ENCODE measurements at regions not wholly inside any gene's neighbourhood (a gene's known extent, or its start where the extent isn't known, plus 50 kb on each side); places are given as distances from the start of the nearest gene placed in this dataset.

DNA sequence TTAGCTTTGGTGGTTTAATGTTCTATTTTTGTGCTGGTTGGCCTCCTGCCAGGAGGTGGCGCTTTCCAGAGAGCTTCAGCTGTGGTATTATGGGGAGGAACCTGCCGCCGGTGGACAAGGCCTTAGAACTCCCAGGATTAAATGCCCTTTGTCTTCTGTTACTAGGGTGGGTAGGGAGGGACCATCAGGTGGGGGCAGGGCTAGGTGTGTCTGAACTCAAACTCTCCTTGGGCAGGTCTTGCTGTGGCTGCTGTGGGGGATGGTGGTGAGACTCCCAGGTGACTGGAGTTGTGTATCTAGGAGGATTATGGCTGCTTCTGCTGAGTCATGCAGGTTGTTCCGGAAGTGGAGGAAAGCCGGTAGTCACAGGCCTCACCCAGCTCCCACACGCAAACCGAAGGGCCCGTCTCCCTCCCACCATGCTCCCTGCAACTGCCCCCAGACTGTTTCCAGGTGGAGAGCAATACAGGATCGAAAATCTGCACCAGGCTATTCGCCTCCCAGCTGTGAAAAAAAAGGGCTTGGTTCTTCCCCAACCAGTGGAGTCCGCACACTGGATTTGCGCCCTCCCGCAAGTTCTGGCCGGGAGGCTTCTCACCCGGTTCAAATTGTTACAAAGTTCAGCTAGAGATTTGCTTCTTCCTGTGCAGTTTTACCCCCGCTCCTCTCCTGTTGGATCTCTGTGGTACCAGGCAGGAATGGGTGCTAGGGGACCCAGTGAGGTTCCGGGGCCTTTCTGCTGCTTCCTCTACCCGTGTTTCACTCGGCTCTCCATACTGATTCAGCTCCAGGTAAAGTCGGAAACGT lies 220.5 kb downstream of the CENPF start:
- DNase-seq (ENCODE audit: low read depth), result no peak

DNA sequence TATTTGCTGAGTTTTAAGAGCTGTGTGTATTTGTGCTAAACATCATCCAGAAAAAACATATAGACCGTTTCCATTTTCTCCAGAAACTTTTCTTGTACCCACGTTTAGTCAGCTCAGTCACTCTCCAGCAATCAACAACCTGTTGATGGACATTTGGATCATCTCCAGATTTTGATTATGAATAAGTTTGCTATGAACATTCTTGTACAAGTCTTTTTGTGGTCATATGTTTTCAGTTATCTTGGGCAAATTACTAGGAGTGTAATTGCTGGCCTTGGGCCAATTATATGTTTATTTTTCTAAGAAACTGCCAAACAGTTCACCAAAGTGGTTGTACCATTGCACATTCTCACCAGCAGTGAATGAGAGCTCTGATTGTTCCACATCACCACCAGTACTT lies 221.8 kb downstream of the CENPF start:
- peak; percentile 42 for DNase-seq (ENCODE audit: low read depth)

DNA sequence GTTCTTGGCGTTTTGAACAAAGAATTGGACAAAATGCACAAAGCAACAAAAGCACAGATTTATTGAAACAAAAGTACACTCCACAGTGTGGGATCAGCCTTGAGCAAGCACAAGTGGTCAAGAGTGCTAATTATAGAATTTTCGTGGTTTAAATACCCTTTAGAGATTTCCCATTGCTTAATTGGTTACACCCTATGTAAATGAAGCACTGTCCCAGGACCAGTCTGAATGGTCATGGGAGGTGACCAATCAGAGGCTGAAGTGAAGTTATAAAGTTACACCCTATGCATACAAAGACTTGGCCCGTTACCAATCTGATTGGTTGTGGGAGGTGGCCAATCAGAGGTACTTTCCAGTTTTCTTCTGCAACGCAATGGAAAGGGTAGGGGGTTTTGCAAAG lies 223.6 kb downstream of the CENPF start:
- DNase-seq (ENCODE audit: low read depth), result no peak

DNA sequence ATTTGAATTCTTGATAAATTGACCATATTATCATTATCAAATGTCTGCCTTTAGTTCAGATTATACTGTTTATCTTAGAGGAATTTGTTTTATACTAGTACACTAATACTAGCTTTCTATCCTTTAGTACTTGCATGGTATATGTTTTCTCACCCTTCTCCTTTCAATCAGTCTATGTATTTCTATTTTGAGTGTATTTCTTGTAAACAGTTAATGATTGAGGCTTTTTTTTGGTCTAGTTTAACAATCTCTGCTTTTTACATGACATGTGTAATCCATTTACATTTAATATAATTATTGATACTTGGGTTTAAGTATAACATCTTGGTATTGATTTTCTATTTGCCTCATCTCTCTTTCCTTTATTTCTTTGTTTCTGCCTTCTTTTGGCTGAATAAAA lies 224.9 kb downstream of the CENPF start:
- no peak for DNase-seq (ENCODE audit: low read depth)

DNA sequence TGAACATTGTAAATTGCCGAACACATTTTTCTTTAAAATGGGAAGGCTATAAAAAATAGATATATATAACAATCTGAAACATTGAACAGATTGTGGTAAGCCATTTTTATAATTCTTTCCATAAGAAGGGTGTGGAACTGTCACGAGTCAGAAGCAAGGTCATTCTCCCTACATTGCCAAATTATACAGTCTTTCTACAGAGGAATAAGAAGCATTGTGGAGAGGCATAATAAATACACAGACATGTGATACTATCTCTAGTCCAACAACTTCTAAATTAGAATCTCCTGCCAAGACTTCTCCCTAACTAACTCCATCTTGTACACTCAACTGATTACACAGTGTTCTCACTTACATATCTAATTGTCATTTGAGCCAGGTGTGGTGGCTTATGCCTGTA lies 227.9 kb downstream of the CENPF start:
- no peak for DNase-seq (ENCODE audit: low read depth)

DNA sequence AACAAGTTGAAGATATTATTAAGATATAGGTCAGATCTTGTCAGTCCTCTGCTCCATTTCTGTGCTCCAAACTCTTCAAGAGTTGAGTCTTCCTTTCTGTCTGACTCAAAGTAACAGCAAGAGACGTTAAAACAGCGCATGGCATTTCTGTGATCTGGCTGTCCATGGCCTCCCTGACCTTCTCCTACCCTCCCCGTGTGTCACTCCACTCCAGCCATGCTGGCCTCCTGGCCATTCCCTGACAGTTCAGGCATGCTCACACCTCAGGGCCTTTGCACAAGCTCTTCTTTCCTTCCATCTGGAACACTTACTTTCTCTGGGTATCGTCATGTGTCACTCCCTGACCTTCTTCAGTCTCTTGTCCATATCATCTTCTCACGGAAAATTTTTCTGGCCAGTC lies 229.0 kb downstream of the CENPF start:
- DNase-seq (ENCODE audit: low read depth), result no peak

DNA sequence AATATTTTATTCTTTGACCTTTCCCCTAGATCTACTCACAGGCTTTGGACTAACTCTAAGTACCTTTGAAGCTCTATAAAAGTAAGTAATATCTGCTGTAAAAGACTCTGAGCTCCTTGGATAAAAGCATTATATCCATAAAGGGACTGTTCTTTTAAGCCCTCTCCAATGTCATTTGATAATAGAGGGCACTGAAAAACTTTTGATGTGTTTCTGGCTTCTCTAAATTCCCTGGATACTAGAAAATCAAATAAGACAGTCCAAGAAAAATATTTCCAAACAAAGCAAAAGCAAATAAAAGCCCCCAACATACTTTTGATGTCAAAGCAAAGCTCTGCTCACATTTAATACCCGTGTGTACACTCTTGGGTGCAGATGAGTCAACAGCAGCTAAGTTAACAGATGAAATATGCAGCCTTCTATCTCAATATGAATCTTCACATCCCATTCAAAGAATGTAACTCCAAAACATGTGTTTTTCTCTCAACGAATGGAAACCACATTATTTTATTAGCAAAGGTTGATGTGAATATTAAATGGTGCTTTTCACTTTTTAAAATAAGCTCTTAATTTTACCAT lies 230.3 kb downstream of the CENPF start:
- peak; percentile 80 for DNase-seq (ENCODE audit: low read depth)

DNA sequence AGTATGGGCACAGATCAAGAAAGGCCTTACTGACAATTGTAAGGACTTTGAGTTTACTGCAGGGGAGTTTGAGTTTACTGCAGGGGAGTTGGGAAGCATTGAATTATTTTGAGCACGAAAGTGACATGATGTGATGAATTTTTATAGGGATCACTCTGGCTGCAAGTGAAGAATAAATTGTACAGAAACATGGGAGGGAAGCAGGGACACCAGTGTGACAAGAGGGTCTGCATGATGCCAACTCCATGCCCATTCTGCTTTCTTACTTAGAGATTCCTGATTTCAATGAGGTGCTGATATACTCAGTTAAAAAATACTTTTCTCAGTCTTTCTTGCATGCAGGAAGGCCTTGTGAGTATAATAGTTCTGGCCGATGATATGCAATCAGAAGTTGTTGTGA lies 234.4 kb downstream of the CENPF start:
- no peak for DNase-seq (ENCODE audit: low read depth)

DNA sequence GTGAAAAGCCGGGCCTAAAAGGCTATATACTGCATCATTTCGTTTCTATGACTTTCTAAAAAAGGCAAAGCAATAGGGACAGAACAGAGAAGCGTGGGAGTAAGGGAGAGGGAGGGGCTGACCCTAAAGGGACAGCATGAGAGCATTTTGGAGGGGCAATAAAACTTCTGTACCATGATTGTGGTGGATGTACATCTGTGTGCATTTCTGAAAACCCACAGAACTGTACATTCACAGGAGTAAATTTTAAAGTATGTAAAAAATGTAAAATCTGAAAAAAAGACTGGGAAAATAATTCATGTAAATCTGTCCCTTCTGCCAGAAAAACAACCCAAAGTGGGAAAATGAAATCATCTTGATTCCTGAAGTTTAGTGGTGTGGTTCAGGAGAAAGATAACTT lies 235.4 kb downstream of the CENPF start:
- DNase-seq (ENCODE audit: low read depth), result peak; percentile 17

DNA sequence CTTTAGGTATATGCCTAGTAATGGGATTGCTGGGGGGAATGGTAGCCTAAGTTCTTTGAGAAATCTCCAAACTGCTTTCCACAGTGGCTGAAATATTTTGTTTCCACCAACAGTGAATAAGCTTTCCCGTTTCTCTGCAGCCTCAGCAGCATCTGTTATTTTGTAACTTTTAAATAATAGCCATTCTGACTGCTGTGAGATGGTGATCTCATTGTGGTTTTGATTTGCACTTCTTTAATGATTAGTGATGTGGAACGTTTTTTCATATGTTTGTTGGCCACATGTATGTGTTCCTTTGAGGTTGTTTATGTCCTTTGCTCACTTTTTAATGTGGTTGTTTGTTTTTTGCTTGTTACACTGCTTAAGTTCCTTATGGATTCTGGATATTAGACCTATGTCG lies 237.4 kb downstream of the CENPF start:
- peak; percentile 64 for DNase-seq (ENCODE audit: low read depth)

DNA sequence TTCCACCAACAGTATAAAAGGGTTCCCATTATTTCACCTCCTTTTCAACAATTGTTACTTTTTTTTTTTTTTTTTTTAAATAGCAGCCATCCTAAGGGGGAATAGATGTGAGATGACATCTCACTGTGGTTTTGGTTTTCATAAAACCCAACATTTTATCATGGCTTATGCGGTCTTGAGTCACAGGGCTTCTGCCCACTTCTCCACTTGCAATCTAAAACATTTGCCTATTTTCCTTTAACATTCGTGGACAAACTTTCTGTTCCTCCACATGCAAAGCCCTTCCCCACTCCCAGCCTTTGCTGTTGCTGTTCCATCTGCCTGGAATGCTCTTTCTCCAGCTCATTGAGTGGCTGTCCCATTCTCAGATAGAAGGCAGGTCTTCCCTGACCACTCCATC lies 239.7 kb upstream of the KCNK2 start:
- peak; percentile 88 for DNase-seq (ENCODE audit: low read depth)

DNA sequence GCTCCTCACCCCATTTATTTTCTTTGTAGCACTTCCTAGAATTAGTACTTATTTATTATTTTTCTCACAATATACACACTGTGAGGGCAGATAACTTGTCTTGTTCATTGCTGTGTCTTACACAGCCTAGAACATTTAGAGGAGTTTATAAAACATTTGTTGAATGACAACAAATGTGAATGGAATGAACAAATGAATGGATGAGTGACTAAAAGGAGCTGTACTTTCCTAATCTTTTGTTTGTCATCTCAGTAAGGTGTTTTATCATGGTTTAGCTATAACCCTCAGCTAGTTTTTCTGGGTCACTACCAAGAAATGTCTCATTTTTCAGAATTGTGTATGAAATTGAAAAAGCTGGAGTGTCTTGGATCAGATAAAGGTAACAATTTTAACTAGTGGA lies 239.3 kb upstream of the KCNK2 start:
- DNase-seq (ENCODE audit: low read depth), result peak; percentile 48

DNA sequence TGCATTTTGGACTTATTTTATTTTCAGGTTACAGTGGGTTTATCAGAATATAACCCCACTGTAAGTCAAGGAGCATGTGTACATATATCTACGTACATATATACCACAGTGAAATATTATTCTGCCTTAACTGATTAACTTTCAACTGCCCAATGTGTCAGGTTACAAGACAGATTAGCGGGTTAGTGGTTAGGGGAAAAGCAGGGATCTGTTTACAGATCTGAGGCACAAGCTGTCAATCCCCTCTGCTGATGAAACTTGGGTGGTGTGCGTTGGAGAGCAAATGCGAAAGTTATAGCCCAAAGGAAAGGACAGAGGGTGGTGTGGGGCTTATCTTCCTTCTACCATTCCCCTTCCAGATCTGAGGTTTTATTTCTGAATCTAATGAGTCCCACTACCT lies 238.2 kb upstream of the KCNK2 start:
- DNase-seq (ENCODE audit: low read depth), result no peak

DNA sequence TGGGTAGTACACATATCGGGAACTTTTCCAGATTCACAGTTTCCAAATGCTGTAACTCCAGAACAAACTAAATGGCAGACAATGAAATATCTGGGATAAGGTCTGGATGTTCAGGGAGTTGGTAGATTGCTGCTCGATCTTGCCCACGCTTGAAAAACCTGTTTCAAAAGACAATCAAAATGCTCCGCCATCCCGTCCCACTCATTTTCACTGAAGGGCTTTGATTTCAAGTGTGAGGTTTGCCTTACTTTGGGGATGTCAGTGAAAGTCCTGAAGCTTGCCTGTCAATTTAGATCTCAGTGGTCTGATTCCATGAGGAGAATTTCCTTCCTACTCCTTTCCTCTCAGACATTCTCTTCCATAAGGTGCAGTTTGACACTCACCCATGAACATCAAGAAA lies 236.3 kb upstream of the KCNK2 start:
- DNase-seq (ENCODE audit: low read depth), result no peak

DNA sequence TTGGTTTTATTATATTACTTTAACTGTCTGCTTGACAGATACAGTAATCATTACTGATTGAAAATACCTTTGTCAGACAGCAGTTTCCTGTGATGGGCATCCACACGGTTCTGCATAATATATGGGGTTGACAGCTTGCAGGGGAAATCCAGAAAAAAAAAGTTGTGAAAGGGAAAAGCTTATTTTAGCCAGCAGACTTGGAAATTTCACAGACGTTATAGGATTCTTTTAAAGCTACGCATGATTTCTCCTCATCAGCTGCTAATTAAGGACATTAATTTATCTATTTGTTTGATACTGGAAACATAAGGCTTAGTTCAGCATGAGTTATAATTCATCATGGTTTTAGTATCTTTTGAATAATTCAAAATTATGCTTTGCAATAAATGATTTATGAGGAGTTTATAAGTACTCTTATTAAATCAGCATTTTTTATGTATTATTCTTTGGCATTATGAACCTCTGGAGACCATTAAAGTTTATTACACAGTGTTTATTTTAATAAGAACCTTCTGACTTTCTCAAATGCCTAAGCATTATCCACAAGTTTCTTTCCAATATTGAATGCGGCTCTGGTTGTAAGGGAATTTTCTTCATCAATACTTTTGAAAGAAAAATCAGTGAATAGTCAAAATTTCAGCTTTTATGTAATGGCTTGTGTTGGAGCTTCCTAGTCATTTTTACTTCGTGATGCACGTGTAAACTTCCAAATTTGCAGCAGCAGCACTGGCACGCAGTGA lies 235.3 kb upstream of the KCNK2 start:
- no peak for DNase-seq (ENCODE audit: low read depth)

DNA sequence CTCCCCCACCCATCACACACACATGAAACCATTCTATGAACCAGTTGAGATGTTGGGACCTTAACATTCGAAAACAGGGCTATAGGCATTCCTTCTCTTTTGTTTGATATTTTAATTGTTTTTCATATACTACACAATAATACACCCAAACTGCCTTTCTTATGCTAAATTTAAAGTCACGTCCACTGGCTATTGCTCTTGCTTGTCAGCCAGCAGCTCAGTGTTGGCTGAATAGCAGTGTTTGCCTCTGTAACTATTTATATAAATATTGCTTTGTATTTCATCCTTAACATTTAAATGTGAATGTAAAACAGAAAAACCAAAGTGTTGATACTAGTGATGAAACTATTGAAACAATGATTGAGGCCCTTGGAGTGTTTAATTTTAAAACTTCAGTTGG lies 234.4 kb upstream of the KCNK2 start:
- DNase-seq (ENCODE audit: low read depth), result no peak

DNA sequence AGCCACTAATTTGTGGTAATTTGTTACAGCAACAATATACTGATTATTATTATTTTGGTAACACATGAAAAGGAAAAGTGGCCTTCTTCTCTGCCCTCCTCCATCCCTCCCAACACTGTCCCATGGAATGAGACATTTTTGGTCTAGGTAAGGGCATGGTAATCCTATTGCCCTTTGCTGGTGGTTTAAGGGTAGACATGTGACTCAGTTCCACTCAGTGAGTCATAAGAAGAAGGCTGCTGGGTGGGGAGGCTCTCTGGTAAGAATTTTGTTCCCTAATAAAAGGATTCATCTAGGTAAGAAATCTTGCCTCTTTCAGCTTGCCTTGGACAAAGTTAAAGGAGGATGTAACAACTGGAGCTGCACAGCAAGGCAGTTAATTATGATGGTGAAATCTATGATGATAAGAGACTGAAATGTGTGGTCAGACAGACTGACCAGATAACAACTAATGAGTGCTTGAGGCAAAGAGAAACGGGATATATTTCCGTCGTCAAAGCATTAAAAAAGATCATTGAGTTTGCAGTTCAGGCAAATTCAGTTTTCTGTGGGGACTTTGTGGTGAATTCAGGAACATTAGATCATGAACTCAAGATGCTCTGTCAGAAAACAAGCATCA lies 232.0 kb upstream of the KCNK2 start:
- peak; percentile 28 for DNase-seq (ENCODE audit: low read depth)

DNA sequence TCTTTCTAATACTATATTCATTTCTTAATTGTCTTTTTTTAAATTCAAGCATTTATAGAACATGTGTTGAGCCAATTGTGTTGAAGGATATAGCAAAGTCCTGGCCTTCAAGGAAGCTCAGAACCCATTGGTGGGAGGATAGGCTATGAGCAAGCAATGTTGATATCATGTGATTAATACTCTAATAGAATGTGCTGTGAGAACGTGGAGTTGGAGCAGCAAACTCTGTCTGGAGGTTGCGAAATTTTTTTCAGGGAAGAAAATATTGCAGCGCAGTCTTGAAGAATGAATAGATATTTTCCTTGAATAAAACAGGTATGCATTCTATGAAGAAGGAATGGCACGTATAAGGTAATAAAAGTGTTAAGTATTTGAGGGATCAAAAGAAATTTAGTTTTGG lies 229.2 kb upstream of the KCNK2 start:
- no peak for DNase-seq (ENCODE audit: low read depth)

DNA sequence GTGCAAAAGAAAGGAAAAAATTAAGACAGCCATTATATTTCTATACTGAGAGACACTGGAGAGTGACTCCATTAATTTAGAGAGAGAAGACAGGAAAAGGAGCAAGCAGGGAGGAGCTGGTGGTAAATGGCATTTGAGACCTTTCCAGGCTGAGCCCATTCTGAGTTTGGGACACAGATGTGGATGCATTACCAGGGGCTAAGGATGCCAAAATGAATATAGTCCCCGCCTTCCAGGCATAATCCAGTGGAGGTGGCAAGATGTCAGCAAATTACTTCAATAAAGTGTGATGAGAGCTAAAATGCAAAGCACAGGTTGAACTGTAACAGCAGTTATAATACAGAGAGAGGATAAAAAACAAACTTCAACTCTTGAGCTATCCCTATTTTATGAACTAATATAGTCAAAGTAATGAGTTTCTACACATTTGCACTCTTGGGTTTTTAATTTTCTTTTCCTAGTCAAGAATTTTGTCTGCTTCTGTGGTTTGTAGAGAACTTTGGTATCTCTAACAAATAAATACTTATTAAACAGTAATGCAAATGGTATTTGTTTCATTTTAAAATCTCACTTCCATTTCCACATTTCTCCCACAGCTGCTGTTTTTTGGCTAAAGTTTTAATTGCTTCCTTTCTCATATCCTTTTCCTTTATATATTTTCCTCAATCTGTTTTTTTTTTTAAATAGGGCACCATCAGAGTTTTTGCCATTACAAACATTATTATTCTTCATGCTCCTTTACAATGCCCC lies 228.2 kb upstream of the KCNK2 start:
- peak; percentile 45 for DNase-seq (ENCODE audit: low read depth)

DNA sequence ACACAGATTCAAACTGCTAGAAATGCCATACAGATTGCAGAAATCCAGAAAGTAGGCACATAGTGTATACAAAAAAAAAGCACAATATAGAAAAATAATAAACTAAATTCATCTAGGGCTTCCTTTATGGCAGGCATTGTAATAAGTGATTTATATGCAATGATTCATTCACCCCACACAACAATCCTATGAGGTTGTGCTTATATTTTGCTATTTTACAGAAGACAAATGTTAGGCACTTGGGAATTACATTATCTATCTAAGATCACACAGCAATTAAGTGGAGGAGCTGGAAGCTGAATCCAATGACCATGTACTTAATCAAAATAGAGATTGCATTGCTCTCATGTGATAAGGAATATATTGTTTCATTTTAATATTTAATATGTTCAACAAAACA lies 225.7 kb upstream of the KCNK2 start:
- no peak for DNase-seq (ENCODE audit: low read depth)

DNA sequence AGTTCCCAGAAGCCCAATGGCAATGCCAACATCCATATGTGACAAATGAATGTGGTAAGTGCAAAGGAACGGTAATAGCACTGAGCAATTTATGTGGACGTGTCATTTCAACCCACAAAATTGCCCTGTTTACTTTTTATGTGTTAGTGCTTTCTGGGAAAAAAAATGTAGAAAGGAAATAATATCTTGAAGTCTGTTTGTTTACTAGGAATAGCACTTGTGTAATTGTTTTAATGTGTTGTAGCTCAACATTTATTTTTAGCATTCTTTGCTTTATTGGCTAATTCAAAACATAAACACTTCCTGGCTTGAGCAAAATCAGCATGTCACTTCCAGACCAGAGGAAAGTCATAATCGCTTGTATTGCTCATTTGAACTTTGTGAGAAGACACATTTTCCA lies 224.8 kb upstream of the KCNK2 start:
- DNase-seq (ENCODE audit: low read depth), result peak; percentile 42

DNA sequence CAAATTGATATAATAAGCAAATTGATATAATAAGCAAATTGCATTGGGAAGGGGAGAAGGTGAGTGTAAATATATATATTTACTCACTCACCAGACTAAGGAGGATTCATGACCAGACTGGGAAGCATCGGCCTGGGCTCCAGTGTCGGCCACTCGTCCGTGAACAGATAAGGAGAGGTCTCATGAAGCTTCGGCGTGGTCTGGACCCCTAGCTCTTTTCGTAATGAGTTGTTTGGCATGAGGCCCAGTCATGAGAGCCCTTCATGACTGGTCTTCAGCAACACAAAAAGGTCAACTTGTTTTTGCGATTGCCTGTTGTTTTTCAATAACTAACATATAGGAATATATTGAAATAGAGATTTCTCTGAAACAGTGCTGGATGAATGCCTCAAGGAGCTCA lies 222.9 kb upstream of the KCNK2 start:
- no peak for DNase-seq (ENCODE audit: low read depth)

All from LHCN-M2 (cell line).